ENCODE measurements at regions not wholly inside any gene's neighbourhood (a gene's known extent, or its start where the extent isn't known, plus 50 kb on each side); places are given as distances from the start of the nearest gene placed in this dataset.
"Not testable (repeated sequence)": the region's sequence is repeated elsewhere in the genome, so short reads cannot be mapped to it uniquely, and the experiment has no call there.

DNA sequence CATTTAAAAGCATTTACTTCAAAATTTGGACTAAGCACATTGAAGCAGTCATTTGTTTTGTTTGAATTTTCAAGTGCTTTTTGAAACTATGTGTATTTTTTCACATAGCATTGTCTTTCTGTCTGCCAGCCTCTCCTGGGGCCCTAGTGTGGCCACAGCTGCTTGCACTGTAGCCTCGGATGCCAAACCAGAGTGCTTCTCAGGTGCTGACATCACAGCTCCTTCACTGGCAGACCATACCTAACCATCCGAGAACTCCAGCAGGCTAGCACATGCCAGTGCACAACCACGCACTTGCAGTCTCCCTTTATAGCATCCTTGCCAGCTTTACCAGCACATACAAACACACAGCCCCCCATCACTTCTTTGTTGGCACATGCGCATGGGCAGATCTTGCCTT is 1019.7 kb downstream of the STPG2 start:
- no peak for DNase-seq

DNA sequence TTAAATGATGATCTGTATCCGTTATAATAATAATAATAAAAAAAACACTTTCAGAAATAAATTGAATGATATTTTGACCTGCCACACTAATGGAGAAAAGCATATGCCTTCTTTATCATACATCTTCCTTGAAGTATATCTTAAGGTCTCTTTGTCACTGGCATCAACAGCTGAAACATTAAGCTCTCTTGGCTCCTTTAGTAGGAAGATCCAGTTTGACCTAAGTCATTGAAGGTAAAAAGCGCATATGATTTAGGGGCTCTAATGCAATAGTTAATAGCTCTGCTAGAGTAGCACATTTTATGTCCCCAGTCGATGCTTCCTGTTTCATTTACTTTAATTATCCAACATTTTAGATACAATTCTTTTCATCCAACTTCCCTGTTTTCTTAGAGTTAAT is 1010.8 kb downstream of the STPG2 start:
- no peak for DNase-seq

DNA sequence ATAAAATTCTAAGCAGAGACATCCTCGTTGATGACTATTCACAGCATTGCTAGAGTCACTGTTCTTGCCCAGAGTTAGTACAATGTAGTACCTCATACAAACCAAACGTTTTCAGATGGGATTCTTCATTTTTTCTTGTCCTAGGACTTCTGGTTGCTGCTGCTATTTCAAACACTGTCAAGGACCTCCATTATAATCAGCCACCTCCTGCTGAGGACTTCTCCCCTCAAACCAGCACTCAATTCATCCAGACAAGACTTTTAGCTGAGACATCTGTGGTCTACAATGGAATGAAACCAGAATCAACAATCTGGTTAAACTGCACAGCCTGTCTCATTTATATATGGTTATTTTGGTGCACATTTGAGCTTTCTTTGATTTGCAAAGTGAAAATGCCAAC is 1008.8 kb downstream of the STPG2 start:
- DNase-seq = no peak

DNA sequence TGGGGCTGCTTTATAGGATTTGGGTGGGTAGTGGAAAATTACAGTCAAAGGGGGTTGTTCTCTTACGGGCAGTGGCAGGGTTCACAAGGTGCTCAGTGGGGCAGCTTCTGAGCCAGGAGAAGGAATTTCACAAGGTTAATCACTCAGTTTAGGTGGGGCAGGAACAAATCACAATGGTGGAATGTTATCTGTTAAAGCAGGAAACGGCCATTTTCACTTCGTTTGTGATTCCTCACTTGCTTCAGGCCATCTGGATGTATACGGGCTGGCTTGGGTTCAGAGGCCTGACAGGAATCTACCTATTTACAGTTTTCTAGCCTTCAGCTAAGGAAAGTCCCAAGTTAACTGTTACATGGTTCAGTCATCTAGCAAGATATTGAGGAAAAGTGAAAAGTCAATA is 1003.5 kb downstream of the STPG2 start:
- DNase-seq = no peak

DNA sequence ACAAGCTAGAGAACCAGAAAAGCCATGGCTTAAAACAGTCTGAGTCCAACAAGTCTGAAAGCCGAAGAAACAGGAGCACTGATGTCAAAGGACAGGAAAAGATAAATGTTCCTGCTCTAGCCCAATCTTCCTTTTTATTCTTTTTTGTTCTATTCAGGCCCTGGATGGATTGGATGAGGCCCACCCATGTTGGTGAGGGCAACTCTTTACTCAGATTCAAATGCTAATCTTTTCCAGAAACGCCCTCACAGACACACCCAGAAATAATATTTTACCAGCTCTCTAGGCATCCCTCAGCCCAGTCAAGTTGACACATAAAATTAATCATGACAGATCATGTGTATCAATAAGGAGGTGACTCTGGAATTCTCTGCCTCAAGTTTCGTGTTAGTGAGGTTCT is 1002.7 kb downstream of the STPG2 start:
- no peak for DNase-seq

DNA sequence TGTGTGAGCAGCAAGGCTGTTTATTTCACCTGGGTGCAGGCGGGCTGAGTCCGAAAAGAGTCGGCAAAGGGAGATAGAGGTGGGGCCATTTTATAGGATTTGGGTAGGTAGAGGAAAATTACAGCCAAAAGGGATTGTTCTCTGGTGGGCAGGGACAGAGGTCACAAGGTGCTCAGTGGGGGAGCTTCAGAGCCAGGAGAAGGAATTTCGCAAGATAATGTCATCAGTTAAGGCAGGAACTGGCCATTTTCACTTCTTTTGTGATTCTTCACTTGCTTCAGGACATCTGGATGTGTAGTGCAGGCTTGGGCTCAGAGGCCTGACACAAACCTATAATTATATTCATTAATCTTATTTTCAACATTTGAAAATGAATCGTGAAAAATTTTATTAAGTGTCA is 1001.9 kb downstream of the STPG2 start:
- not testable (repeated sequence) for DNase-seq

DNA sequence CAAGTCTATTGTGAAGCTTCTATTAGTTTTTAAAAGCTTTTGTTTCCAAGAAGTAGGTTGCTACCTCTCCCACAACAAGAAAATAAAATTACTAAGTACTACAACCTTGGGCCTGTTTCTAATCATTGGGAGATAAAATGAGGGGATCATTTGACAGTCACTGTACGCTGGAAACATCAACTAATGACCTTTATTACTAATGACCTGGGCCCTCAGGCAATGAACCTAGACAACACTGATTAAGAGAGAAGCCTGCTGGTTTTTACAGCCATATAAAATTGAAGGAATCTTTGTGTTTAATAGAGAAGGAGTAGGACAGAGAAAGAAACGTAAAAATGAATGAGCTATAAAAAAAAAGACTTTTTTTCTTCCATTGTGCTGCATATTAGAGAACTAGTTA is 1000.9 kb downstream of the STPG2 start:
- no peak for DNase-seq

DNA sequence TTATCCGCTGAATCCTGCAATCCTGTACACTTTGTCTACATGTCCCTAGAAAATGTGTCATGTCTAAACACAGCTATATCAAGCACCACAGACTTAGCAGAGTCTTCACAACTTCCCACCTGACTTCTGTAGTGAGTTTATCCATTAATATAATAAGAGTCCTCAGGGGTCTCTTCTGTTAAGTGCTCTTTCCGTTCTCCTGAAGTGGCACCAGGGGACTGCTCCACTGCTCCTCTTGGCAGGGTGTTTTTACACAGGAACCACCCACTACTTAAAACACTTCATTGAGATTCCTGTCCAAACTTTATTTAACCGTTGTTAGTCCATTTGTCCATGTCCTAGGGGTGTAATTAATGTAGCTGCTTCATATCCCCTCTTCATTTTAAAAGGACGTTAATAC is 1000.4 kb downstream of the STPG2 start:
- no peak for DNase-seq

DNA sequence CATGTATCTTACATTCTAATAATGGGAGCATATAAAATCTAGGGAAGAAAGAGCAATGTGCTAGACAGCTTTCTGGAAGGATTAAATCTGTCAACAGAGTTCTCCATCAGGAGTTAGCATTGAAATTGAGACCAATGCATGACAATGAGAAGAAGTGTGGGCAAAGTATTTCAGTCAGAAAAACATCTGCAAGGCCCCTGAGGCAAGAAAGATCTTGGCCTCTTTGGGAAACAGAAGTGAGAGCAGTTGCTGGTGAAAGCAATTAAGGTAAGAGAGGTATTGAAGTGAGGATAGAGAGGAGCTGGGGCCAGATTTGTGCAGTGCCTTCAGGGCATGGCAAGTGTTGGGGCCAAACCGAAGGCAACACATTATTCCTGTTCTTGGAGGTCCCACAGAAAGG is 999.1 kb downstream of the STPG2 start:
- DNase-seq = no peak

DNA sequence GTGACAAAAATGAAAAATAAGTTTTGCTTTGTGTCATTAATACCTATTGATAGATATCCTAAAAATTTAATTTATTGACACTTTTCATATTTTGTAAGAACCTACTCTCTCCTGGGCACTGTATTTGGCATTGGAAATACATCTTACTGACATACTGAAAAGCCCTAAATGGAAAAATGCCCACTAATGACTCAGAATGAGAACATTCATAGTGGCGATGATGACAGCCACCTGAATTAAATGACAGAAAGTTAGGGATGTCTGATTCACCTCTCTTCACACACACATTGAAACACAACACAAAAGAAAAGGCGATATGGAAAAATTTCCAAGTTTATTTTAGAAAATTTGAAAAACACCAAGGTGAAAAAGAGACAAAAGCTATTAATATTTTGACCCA is 992.3 kb downstream of the STPG2 start:
- DNase-seq = peak in 1 of 2 experiments; percentile 15

DNA sequence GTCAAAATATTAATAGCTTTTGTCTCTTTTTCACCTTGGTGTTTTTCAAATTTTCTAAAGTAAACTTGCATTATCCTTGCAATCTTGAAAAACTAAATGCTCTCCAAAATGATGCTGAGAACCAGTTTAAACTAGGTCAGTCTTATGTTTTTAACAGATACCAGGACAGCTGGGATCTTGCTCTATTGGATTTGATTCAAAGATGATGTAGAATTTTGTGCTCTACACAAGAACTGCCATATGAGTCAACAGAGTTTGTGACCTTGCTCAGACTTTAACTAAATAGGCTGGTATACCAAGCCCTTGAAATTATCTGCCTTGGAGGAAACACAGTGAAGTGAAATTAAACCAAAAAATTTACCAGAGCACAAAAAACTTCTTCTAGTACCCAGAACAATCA is 991.1 kb downstream of the STPG2 start:
- DNase-seq = peak; percentile 11 to 69

DNA sequence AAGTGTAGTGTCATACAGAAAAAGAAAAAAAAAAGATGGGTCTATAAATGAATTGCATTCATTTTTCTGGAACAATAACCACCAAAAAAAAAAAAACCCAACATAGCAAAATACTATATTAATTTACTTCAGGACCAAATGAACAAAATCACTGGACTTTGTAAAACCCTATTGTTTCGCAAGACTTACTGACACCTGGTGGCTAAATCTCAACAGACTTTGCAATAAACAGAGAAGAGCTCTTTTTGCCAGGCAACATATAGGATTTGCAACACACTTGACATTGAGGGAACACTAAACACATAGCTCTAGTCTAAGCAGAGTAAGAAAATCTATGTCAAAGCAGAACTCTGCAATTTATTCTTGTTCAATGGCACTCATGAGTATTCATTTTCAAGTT is 990.2 kb downstream of the STPG2 start:
- peak in 1 of 2 experiments; percentile 10 for DNase-seq

DNA sequence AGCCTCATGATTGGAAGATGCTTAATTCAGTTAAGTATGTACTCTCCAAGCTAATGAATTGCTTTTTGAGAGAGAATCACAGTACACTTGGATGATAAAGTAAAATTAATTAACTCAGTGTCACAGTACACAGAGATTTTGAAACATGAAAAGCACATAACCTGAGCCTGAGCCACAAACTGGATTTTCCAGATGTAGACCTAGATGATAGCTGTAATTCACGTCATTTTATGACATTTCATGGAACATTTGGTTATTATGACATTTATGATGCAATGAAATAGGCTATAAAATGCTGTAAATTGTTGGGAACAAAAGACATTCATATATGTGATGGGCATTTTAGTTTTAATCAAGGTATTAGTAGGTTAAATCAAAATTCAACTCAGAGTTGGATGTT is 983.7 kb downstream of the STPG2 start:
- DNase-seq = no peak

DNA sequence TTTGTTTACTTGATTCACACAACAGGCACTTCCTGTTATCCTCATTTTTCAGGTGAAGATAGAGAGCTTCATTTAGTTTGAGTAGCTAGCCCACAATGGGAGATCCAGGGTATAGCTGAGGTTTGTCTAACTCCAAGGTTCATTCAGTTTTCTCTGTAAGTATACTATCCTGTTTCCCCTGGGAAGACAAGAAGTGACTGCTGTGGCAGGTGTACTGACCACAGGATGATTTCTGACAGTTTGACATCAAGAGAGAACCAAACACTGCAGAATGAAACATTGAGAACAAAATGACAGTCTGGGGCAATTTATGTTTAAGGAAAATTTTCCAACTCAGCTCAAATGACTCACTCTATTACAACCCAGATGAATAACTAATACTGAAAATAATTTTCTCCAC is 958.0 kb downstream of the STPG2 start:
- DNase-seq = no peak

DNA sequence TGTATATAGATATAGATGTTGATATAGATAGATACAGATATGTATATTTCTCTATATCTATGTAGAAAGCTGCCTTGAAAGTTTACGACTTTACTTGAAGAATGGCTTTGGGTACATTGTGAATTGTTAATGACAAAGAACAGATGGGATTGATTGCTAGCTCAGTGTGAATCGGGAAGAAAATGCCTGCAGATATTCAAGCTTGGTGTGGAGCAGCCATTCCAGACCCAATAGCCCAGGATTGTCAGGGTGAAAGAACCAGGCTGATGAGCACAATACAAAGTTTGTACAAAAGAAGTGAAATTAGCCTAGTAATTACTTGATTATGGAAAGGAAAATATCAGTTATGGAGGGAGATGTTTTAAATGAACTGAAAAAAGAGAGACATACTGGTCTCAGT is 946.2 kb downstream of the STPG2 start:
- no peak for DNase-seq

DNA sequence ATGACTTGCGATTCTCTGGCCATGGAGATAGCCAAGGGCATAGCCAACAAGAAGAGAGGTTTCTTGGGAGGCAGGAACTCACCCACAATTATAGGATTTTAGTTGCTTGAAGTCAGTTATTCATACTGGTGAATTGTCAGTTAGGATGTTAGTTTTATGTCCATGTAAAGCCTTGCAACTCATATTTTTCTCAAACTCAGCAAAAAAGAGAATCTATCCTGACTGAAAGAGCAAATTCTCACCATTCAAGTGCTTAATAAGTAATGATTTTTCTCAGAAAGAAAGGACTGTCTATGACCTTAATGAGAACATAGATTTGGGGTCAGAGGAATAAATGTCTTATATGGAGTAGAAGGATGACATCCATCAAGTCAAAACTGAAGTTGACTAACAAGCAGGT is 934.5 kb downstream of the STPG2 start:
- no peak for DNase-seq

DNA sequence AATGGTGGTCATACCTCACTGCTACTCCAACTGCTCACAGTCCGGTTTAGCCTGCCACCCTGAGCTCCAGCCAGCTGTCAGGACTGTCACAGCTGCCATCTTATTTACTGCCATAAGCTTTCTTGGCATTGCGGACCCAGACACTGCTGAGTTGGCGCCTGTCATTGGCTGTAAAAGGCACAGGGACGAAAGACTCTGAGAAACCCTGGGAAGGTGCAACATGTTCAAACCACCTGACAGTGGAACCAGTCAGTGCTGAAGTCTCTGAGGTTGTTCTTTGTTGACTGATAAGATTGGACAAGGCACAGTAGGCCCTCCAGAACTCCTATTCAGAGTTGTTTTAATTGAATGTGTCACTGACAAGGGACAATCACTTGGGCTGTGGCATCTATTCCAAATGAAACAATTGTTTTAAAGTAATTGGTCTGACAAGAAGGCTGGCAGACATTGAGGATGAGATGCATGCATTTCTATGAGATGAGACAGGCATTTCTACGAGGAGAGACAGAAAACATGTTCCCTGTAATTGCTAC is 927.8 kb downstream of the STPG2 start:
- DNase-seq = peak; percentile 19 to 85

DNA sequence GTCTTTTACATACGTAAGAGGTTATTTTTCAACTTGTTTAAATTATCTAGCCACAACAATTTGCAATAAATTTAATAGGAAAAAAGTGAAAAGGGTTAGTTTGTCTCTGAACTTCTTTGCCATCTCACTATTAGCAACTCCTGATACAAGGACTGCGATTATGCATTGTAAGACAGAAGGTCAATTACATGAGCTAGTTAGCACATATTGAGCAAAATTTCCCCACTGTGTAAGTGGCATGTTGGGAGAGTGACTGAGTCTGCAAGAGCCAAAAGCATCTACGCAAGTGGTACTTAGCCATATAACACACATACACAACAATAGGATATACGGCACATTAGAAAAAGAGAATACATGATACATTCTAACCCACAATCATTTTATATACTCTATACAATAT is 927.2 kb downstream of the STPG2 start:
- no peak for DNase-seq

DNA sequence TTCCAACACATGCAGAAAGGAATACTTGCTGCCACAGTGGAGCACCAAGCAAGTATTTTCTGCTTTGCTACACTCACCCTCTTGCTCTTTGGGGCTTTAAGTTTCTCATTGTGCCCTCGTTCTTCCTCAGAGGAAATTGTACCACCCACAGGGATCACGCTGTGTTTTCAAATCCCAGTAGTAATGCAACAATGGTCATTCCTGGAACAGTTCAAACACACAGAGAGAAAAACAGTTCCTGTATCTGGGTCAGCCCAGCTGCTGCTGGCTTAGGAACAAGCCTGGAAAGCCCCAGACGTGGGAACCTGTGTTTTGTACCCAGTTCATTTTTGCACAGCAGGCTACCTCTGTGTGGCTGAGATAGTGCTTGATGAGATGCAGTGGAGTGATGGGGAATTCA is 907.8 kb downstream of the STPG2 start:
- no peak for DNase-seq

DNA sequence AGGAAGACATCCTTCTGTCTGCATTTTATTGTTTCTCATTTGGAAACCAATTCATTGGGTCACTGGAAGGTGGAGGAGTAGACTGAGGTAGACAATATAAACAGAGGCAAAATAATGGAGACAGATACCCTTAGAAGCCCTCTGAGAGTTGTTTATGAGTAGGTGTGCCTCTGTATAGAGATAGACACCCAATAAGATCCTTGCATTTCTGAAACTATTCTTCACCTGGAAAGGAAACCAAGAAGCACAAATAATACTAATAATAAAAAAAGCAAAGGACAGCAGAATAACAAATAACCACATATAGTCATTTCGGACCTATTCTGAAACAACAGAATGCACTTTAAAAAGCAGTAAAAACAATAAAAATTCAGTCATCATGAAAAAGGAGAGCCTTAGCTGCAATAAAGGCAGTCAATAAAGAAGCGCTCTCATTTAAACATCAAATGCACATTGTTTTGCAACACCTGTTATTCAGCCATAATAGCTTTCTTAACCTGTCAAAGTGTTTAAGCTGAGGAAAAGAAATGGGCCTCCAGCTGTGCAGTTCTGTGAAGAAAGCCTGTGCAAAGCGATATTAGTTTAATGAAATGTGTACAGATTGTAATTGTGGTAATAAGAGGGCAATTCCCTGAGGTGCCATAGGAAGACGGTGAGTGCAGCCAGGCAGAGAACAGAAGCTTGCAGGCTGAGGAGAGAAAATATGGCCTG is 904.2 kb downstream of the STPG2 start:
- DNase-seq = no peak

DNA sequence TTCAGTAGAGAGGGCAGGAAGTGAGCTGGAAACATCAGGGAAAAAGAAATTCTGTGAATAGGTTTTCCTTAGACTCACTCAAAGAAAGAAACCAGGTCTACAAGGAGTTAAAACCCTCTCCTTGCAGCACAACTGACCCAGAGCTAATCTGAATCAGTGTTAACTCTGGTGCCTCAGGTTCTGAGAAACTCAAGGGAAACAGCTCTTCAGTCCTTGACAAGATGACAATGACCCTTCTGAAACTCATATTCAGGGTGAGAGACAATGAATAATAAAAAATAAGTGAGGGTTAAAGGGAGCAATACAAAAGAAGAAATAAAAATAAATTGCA is 903.6 kb downstream of the STPG2 start:
- no peak for DNase-seq

DNA sequence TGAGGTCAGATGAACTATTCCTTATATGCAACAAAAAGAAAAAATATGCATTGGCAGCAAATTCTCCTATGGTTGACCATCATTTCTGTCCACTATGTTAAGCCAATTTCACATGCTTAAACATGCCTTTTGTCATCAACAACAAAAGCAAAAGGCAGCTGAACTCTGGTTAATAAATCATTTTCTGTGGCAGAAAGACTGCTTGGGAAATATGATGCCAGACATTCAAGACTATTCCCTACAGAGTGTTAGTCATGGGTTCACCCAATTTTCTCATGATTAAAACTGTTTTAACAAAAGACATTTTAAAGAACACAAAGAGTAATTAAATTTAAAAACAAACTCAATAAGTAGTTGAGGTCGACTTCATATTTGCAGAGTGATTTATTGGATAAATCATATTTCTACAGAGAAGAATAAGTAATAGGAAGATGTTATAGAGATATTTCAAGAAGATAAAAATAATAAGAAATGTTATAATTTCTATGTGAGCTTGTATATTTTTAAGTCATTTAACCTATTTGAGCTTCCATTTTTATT is 890.6 kb downstream of the STPG2 start:
- peak in 1 of 2 experiments; percentile 14 for DNase-seq

DNA sequence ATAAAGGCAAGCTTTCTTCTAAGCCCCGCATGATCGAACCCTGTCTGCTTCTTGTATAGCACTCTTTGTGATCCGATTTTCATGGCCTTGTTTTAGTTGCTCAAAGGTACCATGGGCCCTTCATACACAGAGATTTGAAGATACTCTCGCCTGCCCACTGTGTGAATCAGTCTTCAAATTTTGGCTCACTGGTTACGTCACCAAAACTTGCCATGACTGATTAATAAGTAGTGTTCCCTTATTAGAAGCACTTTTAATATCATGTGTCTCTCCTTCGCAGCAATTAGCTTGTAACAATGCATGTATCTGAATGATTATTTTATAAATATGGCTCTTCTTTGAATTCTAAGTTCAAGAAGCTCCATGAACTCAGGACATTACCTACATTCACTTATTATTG is 880.5 kb downstream of the STPG2 start:
- no peak for DNase-seq

DNA sequence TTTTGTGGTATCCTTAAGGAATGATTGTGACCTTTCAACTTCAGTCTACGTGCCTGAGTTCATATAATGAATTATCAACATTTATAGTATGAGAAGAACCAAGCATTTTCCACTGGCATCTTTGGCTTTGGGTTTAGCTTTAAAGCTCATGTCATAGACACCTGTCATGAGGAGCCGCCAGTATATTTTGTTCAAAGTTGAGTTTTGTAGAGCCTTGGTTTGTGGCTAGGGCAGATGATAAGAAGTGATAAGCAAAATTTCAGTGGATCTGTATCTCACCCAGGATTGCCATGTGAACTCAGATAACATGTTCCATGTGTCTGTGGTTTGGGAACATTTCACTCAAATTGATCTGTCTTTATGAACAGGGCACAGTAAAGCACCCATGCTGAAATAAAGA is 873.2 kb downstream of the STPG2 start:
- DNase-seq = no peak

DNA sequence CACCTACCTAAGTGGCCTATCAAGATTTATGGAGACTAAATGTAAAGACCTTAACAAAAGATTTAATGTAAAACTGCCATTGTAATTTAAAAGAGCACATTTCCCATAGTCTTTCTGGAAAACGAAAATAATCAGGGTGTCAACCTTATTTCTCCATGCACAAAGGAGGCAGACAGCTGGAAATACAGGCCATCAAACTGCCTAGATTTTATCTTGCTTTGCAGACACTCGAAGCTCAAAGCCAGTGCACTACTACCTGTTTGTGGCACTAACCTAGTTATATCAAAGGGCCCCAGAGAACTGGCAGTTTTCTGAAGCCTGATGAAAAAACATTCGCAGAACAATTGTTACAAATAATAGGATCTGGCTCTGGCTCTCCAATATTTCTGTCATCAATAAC is 863.9 kb downstream of the STPG2 start:
- DNase-seq = no peak

Data from NCI-H446 (cell line).